NT2/D1 (cell line): ENCODE measurements at regions not wholly inside any gene's neighbourhood (a gene's known extent, or its start where the extent isn't known, plus 50 kb on each side); places are given as distances from the start of the nearest gene placed in this dataset.

Experiments used
- SUZ12 ChIP-seq: IDR thresholded peaks from 2 replicates; pipeline ENCODE4 v1.6.1; 2011; ENCODE audit not compliant: insufficient read length, insufficient read depth; ENCODE audit errors: extremely low read depth
- YY1 ChIP-seq: IDR thresholded peaks from 2 replicates; pipeline ENCODE4 v1.6.1; 2011; ENCODE audit not compliant: insufficient read length, insufficient read depth
- ZNF274 ChIP-seq: IDR thresholded peaks from 2 replicates; pipeline ENCODE4 v1.6.1; 2011; ENCODE audit warnings: mild to moderate bottlenecking, low read depth, low read length

DNA sequence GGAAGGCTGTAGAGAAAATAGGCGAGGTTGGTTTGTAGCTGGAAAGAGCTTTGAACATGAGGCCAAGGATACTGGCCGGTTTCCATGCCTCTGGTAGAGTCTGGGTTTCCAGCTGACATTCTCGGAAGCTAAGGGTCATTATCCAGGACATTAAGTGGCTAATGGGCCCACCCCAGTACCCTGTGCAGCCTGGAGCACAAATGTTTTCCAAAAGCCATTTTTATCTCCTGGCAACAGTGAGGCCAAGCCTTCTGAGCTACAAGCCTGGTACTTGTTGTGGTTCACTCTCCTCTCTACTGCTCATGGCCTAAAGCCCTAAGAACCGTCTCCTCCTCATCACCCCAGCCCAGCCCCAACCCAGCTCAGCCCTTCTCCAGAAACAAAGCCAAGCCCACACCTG is 122.9 kb downstream of the DMRTA2 start:
- TF ChIP-seq YY1 (no peak), SUZ12 (no peak), ZNF274 (no peak)
